HG03108 (cell line): ENCODE measurements at regions not wholly inside any gene's neighbourhood (a gene's known extent, or its start where the extent isn't known, plus 50 kb on each side); places are given as distances from the start of the nearest gene placed in this dataset.

ENCODE experiments used
- ATAC-seq: cut with Tn5 transposase; IDR thresholded peaks from one replicate; pipeline ENCODE4 v1.9.1; 2021; ENCODE audit warnings: moderate library complexity; ENCODE audit not compliant: unreplicated experiment

- no peak for ATAC-seq
Measured at GRCh38 chr14:96931751-96932150, 134.6 kb downstream of the VRK1 start.

GRCh38 chr14:96934638-96935330 is 137.6 kb downstream of the VRK1 start:
- ATAC-seq, result no peak

- ATAC-seq, result no peak
Measured at GRCh38 chr14:96938946-96939345, 141.8 kb downstream of the VRK1 start.

- ATAC-seq, result no peak
Measured at GRCh38 chr14:96940009-96940408, 142.8 kb downstream of the VRK1 start.

- ATAC-seq, result no peak
Measured at GRCh38 chr14:96944297-96944696, 147.1 kb downstream of the VRK1 start.

GRCh38 chr14:96945721-96946120 is 148.5 kb downstream of the VRK1 start:
- no peak for ATAC-seq

GRCh38 chr14:96949594-96949993 is 152.4 kb downstream of the VRK1 start:
- ATAC-seq, result no peak

- no peak for ATAC-seq
Measured at GRCh38 chr14:96951511-96951910, 154.3 kb downstream of the VRK1 start.

GRCh38 chr14:96953087-96953874 is 156.1 kb downstream of the VRK1 start:
- ATAC-seq, result no peak

GRCh38 chr14:96953875-96954185 is 156.6 kb downstream of the VRK1 start:
- ATAC-seq, result no peak

GRCh38 chr14:96956464-96957239 is 159.5 kb downstream of the VRK1 start:
- ATAC-seq, result no peak

- ATAC-seq, result no peak
Measured at GRCh38 chr14:96958057-96958456, 160.9 kb downstream of the VRK1 start.

- no peak for ATAC-seq
Measured at GRCh38 chr14:96959992-96960391, 162.8 kb downstream of the VRK1 start.

GRCh38 chr14:96960598-96961116 is 163.5 kb downstream of the VRK1 start:
- ATAC-seq, result no peak

- no peak for ATAC-seq
Measured at GRCh38 chr14:96961895-96962294, 164.7 kb downstream of the VRK1 start.

- no peak for ATAC-seq
Measured at GRCh38 chr14:96962337-96962736, 165.2 kb downstream of the VRK1 start.

GRCh38 chr14:96964726-96965415 is 167.7 kb downstream of the VRK1 start:
- no peak for ATAC-seq

GRCh38 chr14:96965885-96966595 is 168.9 kb downstream of the VRK1 start:
- no peak for ATAC-seq

- ATAC-seq, result no peak
Measured at GRCh38 chr14:96975116-96975515, 177.9 kb downstream of the VRK1 start.

GRCh38 chr14:96978525-96979272 is 181.5 kb downstream of the VRK1 start:
- ATAC-seq, result no peak
